Jurkat, Clone E6-1 (cell line): ENCODE measurements at regions not wholly inside any gene's neighbourhood (a gene's known extent, or its start where the extent isn't known, plus 50 kb on each side); places are given as distances from the start of the nearest gene placed in this dataset.

Experiments used
- DNase-seq: peaks from one replicate; pipeline ENCODE4 v3.0.0-alpha.2; 2011; ENCODE audit warnings: low read depth, low spot score
- H3K4me3 ChIP-seq: 2 replicates; pipeline ENCODE4 v1.5.1; 2011; ENCODE audit warnings: mild to moderate bottlenecking, low read length, control low read depth, moderate library complexity

- no peak overlapping the region for H3K4me3 ChIP-seq
- DNase-seq, result no peak
Observed at GRCh38 chr2:103435010-103435409, 673.2 kb downstream of the TMEM182 start.

GRCh38 chr2:103437161-103437560 is 675.3 kb downstream of the TMEM182 start:
- no peak overlapping the region for H3K4me3 ChIP-seq
- no peak for DNase-seq

GRCh38 chr2:103445347-103445746 is 683.5 kb downstream of the TMEM182 start:
- H3K4me3 ChIP-seq, result no peak overlapping the region
- no peak for DNase-seq

DNA sequence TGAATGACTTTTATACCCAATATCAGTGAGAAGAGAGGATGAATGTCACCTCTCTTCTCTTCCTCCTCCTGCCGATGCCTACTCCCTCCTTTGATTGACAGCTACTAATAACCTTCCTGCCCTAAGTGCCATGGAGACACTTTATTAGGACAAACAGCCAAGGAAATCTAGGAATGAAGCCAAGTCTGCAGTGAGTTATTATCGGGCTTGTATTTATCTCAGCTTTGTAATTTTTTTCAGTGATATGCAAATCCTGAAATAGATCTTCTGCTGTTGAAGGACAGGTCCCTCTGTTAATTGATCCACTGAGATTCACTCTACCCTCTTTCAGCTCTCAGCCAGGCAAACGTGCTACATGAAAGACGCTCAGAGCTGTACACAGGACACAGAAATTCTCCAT is 686.7 kb downstream of the TMEM182 start:
- no peak for DNase-seq

DNA sequence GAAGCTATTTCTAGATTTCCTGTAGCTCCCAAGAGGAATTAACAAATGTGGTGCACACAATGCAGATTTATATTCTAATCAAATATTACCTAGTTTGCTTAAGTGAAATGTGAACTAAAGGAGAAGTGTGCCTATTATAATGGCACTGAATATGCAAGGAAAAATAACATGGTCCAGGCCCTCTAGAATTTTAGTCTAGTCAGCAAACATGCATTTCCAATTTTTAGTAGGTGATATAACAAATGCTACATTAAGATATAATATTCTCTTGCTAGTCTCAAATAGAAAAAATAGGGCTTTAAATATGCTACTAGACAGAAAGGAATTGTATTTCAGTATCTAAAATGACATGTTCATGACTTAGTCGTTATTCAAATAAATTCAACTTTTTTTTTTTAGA is 689.5 kb downstream of the TMEM182 start:
- no peak overlapping the region for H3K4me3 ChIP-seq
- no peak for DNase-seq

More for the DNA sequence above, 686.7 kb downstream of the TMEM182 start:
- no peak overlapping the region for H3K4me3 ChIP-seq

- DNase-seq, result no peak
- no peak overlapping the region for H3K4me3 ChIP-seq
Observed at GRCh38 chr2:103459283-103459682, 697.5 kb downstream of the TMEM182 start.

DNA sequence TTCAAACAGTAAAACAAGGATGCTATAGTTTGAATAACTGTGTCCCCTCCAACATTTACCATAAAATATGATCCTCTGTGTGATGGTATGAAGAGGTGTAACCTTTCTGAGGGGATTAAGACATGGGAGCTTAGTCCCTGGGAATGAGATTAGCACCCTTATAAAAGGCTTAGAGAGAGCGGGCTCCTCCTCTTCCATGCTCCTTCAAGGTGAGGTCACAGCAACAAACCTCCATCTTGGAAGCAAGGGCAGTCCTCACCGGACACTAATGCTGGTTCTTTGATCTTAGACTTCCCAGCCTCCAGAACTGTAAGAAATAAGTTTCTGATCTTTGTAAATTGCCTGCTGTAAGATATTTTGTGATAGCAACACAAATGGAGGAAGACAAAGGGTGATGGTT is 700.3 kb downstream of the TMEM182 start:
- no peak for DNase-seq
- no peak overlapping the region for H3K4me3 ChIP-seq

DNA sequence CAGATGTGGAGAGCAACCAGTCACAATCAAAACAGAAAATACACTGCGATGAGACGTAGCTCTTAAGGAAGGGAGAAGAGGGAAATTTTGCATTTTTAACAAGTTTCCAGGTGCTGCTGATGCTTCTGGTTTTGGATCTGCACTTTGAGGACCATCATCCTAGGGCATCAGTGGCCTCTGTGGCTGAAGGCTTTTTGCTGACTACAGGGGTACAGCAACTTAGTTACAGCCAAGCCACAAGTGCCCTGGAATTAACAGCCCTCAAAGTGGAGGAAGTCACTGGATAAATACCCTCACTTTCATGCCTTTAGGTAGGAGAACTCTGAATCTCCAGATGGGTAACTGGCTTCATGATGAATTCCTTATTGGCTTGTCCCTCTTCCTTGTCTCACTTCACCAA is 700.9 kb downstream of the TMEM182 start:
- H3K4me3 ChIP-seq, result no peak overlapping the region
- DNase-seq, result no peak

DNA sequence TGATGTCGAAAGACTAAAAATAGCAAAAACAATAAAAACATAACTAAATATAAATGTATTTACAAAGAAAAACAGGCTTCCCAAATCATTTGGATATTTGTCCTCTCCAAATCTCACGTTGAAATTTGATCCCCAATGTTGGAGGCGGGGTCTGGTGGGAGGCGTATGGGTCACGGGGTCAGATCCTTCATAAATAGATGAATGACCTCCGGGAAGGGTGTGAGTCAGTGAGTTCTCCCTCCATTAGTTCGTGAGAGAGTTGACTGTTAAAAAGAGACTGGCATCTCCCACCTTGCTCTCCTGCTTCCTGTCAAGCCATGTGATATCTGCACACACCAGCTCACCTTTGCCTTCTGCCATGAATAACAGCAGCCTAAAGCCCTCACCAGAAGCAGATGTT is 703.0 kb downstream of the TMEM182 start:
- no peak overlapping the region for H3K4me3 ChIP-seq
- DNase-seq, result no peak

- no peak overlapping the region for H3K4me3 ChIP-seq
- no peak for DNase-seq
Observed at GRCh38 chr2:103469800-103470199, 708.0 kb downstream of the TMEM182 start.

DNA sequence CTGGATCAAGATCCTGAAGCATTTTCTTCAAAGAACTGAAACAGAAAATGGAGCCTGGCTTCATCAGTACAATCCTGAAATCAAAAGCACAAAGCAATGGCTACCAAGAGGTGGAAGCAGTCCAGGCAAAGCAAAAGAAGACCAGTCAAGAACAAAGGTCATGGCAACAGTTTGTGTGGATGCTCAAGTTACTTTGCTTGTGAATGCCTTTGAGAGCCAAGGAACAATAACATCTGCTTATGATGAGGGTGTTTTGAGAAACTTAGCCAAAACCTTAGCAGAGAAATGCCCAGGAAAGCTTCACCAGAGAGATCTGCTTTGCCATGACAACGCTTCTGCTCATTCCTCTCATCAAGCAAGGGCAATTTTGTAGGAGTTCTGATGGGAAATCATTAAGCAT is 723.1 kb downstream of the TMEM182 start:
- DNase-seq, result no peak

DNA sequence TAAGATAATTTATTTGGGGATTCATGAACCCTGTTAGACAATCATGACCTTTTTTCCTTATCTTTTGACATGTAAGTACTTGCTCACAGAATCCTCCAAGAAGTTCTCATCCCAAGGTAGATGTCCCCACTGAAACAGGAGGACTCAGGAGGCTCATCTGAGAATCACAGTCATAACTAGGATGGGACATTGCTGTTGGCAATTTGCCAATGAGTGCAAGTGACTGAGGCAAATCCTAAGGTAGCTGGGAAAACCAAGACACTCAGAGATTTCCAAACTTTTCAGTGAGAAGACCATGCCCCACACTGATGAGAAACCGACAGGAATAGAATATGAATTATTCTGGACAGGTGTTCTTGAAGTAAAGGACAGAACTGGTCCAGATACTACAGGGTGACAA is 735.0 kb downstream of the TMEM182 start:
- DNase-seq, result no peak
- H3K4me3 ChIP-seq, result no peak overlapping the region

More for the DNA sequence above, 723.1 kb downstream of the TMEM182 start:
- H3K4me3 ChIP-seq, result no peak overlapping the region

DNA sequence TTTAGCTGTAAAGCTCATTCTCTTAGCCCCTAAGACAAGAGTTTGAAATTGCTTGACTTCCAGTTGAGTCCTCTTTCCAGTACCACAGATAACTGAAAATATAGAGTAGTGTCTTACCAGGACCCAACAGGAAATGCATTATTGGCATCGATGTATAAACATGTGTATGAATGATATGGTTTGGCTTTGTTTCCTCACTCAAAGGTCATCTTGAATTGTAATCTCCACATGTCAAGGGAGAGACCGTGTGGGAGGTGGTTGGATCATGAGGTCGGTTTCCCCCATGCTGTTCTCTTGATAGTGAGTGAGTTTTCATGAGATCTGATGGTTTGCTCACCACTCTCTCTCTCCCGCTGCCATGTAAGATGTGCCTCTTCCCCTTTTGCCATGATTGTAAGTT is 745.0 kb downstream of the TMEM182 start:
- no peak for DNase-seq
- H3K4me3 ChIP-seq, result no peak overlapping the region

DNA sequence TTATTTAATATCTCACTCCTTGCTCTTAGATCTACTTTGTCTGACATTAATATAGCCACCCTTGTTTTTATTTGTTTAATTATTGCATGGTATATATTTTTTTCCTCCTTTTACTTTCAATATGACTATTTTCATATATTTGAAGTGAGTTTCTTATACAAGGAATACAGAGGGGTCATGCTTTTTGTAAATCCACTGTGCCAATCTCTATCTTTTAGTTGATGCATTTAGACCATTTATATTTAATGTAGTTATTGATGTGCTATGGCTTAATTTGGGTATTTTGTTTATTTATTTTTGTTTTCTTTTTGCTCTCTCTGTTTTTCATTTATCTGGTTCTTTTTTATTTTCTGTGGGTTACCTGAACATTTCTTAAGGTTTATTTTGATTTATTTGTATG is 750.6 kb downstream of the TMEM182 start:
- DNase-seq, result no peak
- H3K4me3 ChIP-seq, result no peak overlapping the region

DNA sequence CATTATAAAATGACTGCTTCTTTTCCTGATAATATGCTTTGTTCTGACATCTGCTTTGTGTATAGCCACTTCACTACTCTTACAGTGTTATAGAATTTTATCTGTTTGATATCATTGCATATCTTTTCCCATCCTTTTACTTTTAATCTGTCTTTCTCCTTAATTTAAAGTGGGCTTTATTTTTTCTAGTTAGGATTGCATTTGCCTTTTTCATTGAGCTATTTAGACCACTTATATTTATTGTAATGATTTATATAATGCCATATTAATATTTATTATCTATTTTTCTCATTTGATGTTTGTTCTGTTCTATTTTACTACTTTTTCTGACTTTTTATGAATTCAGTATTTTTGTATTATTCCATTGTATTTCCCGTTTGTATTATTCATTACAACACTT is 758.7 kb downstream of the TMEM182 start:
- no peak for DNase-seq

GRCh38 chr2:103525756-103526155 is 763.9 kb downstream of the TMEM182 start:
- DNase-seq, result no peak
- no peak overlapping the region for H3K4me3 ChIP-seq

More for the DNA sequence above, 758.7 kb downstream of the TMEM182 start:
- H3K4me3 ChIP-seq, result no peak overlapping the region

DNA sequence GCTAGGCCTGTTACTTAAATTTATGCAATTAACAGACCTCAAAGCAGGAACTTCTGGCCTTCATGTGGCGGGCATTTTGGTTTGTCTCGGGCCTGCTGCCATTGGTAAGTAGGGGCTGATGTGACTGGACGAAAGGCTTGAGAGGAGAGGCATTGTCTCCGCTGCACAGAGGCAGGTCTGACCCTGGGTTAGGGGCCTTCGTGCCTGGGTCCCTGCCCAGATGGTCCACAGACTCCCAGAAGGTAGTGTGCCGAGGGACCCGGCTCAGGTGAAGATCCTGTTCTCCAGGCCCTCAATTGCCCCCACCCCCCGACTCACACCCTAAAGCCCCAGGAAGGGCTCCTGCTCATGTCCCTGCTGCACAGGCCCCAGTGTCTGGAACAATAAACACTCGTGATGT is 764.9 kb downstream of the TMEM182 start:
- H3K4me3 ChIP-seq, result no peak overlapping the region
- no peak for DNase-seq

DNA sequence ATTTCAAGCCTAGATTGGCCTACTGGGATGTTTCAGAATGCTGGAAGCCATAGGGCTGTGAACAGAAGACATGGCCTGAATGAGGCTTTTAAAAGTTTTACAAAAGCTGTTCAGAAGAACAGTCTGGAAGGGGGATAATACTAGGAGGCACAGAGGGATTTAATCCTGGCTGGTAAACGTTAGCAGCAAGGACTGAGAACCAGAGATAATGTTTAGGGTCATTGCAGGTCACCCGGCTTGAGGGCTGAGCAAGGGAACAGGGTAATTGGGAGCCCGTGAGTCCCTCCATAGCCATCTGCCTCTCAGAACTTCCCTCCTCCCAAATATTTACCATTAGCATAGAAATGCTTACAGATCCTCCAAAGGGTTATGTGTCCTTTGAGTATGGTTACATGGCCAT is 765.4 kb downstream of the TMEM182 start:
- no peak for DNase-seq
- no peak overlapping the region for H3K4me3 ChIP-seq

DNA sequence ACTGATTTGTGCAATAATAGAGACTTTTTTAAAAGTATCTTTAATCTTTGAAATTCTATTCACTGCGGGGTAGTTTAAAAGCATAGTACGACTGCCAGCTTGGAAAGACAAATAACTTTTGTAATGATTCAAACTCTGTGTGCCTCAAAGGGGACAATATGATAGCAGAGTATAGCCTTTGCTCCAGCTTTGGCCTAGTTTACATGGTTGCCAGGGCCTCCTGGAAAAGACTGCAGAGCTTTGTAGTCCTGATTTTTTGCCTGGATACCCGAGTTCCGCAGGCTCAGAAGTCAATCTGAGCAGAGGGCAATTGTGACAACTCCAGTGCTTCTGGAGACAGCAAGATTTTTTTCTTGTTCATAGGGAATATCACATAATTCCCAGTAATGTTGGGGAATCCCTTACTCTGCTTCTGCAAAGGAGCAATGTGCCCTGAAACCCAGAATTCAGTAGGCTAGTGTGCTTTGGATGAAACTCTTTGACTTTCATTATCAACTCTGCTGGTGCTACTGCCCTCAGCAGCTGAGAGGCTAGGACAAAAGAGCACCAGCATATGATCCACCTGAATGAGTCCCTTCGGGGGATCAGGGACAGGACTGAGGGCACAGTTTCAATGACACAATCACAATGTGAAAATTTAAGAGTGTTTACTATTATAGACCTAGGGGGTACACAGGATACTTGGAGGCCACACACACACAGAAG is 768.1 kb downstream of the TMEM182 start:
- H3K4me3 ChIP-seq, result no peak overlapping the region
- no peak for DNase-seq

- H3K4me3 ChIP-seq, result no peak overlapping the region
- no peak for DNase-seq
Observed at GRCh38 chr2:103552775-103553174, 790.9 kb downstream of the TMEM182 start.

- no peak overlapping the region for H3K4me3 ChIP-seq
- no peak for DNase-seq
Observed at GRCh38 chr2:103594823-103595222, 833.0 kb downstream of the TMEM182 start.
